Posterior vena cava (tissue), 2 donors: ENCODE measurements at regions not wholly inside any gene's neighbourhood (a gene's known extent, or its start where the extent isn't known, plus 50 kb on each side); places are given as distances from the start of the nearest gene placed in this dataset.

ENCODE experiments used
- DNase-seq: peaks from one replicate; pipeline ENCODE4 v3.0.0-alpha.2; 2020; ENCODE audit warnings: low spot score
- intact Hi-C, 2 donors: fragments of 100-400 bp; cut with DNase I; formaldehyde crosslinking; loops; one replicate each; pipeline versions ENCODE4 v1.14.1 to v1.14.2; 2022 to 2023
- donor health status: DM: yes; HTN: yes; CAD: no.
- donor health status: DM: yes; HTN: yes; CAD: no.

DNA sequence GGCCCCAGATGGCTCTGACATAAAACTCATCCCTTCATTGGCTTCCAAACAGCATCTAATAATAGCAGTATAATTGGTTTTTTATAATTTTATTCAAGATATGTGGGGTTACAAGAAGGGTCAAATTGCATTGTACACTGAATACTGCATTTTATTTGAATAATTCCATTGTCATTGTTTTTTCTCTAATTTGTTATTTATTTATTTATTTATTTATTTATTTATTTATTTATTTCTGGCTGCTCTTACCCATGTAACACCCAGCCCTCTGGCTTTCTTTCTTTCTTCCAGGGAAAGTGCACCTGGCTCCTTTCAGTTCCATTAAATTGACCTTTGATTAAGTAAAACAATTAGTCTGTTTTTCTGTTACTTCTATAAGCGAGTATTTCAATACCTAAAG is 210.1 kb downstream of the CDH9 start:
- DNase-seq: no peak
- intact Hi-C loops: no loop called here

- DNase-seq: no peak
- intact Hi-C loops: no loop called here
These were observed 225.2 kb downstream of the CDH9 start for GRCh38 chr5:26813235-26813634.

- intact Hi-C loops: no loop called here
- no peak for DNase-seq
These were observed 225.7 kb downstream of the CDH9 start for GRCh38 chr5:26812714-26813113.

- intact Hi-C loops: no loop called here
- peak; percentile 74 for DNase-seq
These were observed 230.9 kb downstream of the CDH9 start for GRCh38 chr5:26807231-26808199.

GRCh38 chr5:26805076-26805475 is 233.3 kb downstream of the CDH9 start:
- intact Hi-C loops: no loop called here
- no peak for DNase-seq

GRCh38 chr5:26802944-26803343 is 235.4 kb downstream of the CDH9 start:
- intact Hi-C loops: no loop called here
- DNase-seq: no peak

- no peak for DNase-seq
- intact Hi-C loops: no loop called here
These were observed 247.0 kb downstream of the CDH9 start for GRCh38 chr5:26791433-26791832.

- intact Hi-C loops: no loop called here
- DNase-seq: no peak
These were observed 247.4 kb downstream of the CDH9 start for GRCh38 chr5:26791021-26791420.

GRCh38 chr5:26763215-26763614 is 275.2 kb downstream of the CDH9 start:
- no peak for DNase-seq
- intact Hi-C loops: no loop called here

DNA sequence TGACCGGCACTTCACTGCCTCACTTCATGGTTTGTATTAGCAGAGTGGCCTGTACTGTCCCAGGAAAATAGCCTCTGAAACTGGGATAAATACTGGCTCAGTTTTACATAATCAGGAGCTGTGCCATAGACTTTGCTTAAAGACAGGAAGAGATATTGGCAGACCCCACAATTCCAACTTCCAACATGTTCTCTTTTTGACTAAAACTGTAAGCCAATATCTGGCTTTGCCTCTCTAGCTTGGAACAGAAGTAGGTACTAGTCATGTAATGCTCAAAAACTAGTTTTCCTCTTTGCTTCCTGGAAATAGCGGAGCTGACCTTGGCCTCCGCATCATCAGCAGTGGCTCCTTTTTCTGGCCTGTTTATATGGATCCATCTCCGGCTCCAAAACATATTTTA is 276.9 kb downstream of the CDH9 start:
- DNase-seq: no peak
- intact Hi-C loops: no loop called here

GRCh38 chr5:26761045-26761444 is 277.3 kb downstream of the CDH9 start:
- no peak for DNase-seq
- intact Hi-C loops: no loop called here

- intact Hi-C loops: no loop called here
- DNase-seq: no peak
These were observed 280.4 kb downstream of the CDH9 start for GRCh38 chr5:26757941-26758340.

GRCh38 chr5:26749829-26750228 is 288.6 kb downstream of the CDH9 start:
- intact Hi-C loops: no loop called here
- no peak for DNase-seq

- intact Hi-C loops: no loop called here
These were observed 298.2 kb downstream of the CDH9 start for GRCh38 chr5:26740182-26740581.

GRCh38 chr5:26737348-26738265 is 300.8 kb downstream of the CDH9 start:
- DNase-seq: no peak
- intact Hi-C loops: no loop called here

More at GRCh38 chr5:26740182-26740581, 298.2 kb downstream of the CDH9 start:
- DNase-seq: no peak

DNA sequence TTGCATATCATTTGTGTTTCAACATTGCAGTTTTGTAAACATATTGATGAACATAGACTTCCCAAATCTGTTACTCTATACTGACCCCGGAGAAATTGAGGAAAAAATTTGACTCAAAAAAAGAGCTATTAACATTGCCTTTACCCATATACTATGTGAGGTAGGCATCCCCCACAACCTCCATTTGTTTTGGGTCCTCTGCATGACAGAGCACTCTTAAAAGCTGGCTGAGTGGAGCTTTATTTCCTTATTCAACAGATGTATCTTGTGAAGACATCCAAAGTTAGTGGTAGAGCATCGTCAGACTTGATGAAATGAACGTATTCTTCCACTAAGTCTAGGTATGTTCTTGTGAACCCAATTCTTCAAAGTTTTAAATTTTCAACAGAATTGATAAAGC is 310.5 kb downstream of the CDH9 start:
- intact Hi-C loops: no loop called here
- DNase-seq: no peak

DNA sequence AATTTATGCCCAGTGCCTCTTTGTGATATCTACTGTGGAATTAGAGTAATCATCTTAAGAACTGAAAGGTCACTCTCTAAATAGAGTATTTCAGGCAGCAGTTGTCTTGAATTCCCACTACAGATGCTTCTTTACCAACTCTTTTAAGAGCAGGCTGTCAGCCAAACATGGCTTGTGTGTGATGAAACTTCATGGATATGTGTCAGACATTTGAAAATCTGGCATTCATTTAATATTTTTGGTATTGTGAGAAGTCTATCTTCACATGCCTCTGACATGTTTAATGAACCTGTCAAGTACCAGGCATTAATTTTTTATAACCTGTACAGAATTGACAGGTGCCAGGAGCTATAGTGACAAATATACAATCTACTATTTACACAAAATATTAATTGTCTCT is 318.6 kb downstream of the CDH9 start:
- intact Hi-C loops: no loop called here
- no peak for DNase-seq

GRCh38 chr5:26700759-26701384 is 337.5 kb downstream of the CDH9 start:
- intact Hi-C loops: no loop called here
- no peak for DNase-seq

- no peak for DNase-seq
- intact Hi-C loops: no loop called here
These were observed 345.4 kb downstream of the CDH9 start for GRCh38 chr5:26692952-26693351.

GRCh38 chr5:26691486-26691885 is 346.9 kb downstream of the CDH9 start:
- intact Hi-C loops: no loop called here

More at GRCh38 chr5:26691486-26691885, 346.9 kb downstream of the CDH9 start:
- DNase-seq: no peak
